ENCODE measurements at regions not wholly inside any gene's neighbourhood (a gene's known extent, or its start where the extent isn't known, plus 50 kb on each side); places are given as distances from the start of the nearest gene placed in this dataset.

DNA sequence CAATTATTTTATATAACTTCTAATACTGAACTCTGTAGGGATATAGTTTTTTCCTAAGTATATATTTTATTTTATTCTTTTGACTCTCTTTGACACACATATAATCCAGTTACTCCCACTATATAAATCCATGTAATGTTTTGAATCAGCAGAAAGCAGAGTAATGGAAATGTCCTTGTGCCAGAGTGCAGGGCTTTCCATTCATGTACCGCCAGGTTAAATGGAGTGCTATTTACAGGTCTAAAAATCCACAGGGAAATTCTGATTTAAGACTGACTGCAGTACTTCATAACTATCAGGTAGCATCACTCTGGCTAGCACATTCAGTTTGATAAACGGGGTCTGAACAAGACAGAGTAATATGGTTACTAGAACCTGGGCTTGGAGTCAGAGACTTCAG is 626.8 kb downstream of the COL12A1 start:
- TF ChIP-seq EZH2 (IDR thresholded peaks at IDR 0.05; ENCODE audit: insufficient read depth, low read length) = no peak
- TF ChIP-seq, protein P1, sequence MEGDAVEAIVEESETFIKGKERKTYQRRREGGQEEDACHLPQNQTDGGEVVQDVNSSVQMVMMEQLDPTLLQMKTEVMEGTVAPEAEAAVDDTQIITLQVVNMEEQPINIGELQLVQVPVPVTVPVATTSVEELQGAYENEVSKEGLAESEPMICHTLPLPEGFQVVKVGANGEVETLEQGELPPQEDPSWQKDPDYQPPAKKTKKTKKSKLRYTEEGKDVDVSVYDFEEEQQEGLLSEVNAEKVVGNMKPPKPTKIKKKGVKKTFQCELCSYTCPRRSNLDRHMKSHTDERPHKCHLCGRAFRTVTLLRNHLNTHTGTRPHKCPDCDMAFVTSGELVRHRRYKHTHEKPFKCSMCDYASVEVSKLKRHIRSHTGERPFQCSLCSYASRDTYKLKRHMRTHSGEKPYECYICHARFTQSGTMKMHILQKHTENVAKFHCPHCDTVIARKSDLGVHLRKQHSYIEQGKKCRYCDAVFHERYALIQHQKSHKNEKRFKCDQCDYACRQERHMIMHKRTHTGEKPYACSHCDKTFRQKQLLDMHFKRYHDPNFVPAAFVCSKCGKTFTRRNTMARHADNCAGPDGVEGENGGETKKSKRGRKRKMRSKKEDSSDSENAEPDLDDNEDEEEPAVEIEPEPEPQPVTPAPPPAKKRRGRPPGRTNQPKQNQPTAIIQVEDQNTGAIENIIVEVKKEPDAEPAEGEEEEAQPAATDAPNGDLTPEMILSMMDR (IDR thresholded peaks at IDR 0.05; ENCODE audit: insufficient read depth, low read depth, low read length) = no peak

Measured in astrocyte (in vitro differentiated cells and primary cell).